ENCODE measurements at regions not wholly inside any gene's neighbourhood (a gene's known extent, or its start where the extent isn't known, plus 50 kb on each side); places are given as distances from the start of the nearest gene placed in this dataset.
"Not testable (repeated sequence)": the region's sequence is repeated elsewhere in the genome, so short reads cannot be mapped to it uniquely, and the experiment has no call there.

DNA sequence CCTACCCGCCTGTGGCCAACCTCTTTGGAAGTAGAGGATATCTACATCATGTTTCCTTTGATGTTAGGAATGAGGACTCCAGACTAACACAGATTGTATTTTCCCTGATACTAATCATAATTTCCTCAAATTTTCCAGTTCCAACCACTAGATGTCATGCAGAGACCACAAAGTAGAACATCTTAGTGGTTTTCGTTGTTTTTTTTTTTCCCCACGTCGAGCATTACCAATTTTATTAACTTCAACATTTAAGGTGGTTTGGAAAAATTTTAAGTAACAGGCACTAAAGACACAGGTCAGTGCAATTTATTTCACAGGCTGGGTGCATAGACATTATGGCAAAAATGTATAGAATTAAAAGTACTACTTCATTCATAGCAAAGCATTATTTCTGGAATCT, 280.1 kb downstream of the ANKRD30B start:
- TF ChIP-seq OVOL2 (CRISPR knock-in tag; IDR thresholded peaks at IDR 0.05; ENCODE audit: borderline replicate concordance); ELF4 (CRISPR knock-in tag; IDR thresholded peaks at IDR 0.05; ENCODE audit: low read depth); CREM (CRISPR knock-in tag; IDR thresholded peaks at IDR 0.05); NR2C2 (CRISPR knock-in tag; IDR thresholded peaks at IDR 0.05); ZNF121 (CRISPR knock-in tag; IDR thresholded peaks at IDR 0.05); FOXJ3 (CRISPR knock-in tag; IDR thresholded peaks at IDR 0.05; ENCODE audit: borderline replicate concordance); ZNF281 (CRISPR knock-in tag; IDR thresholded peaks at IDR 0.05); SMAD3 (CRISPR knock-in tag; IDR thresholded peaks at IDR 0.05; ENCODE audit: borderline replicate concordance); ETV6 (CRISPR knock-in tag; IDR thresholded peaks at IDR 0.05): not testable (repeated sequence)
- TF ChIP-seq, protein P1, sequence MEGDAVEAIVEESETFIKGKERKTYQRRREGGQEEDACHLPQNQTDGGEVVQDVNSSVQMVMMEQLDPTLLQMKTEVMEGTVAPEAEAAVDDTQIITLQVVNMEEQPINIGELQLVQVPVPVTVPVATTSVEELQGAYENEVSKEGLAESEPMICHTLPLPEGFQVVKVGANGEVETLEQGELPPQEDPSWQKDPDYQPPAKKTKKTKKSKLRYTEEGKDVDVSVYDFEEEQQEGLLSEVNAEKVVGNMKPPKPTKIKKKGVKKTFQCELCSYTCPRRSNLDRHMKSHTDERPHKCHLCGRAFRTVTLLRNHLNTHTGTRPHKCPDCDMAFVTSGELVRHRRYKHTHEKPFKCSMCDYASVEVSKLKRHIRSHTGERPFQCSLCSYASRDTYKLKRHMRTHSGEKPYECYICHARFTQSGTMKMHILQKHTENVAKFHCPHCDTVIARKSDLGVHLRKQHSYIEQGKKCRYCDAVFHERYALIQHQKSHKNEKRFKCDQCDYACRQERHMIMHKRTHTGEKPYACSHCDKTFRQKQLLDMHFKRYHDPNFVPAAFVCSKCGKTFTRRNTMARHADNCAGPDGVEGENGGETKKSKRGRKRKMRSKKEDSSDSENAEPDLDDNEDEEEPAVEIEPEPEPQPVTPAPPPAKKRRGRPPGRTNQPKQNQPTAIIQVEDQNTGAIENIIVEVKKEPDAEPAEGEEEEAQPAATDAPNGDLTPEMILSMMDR (IDR thresholded peaks at IDR 0.05), result not testable (repeated sequence)
- TF ChIP-seq, protein P2, sequence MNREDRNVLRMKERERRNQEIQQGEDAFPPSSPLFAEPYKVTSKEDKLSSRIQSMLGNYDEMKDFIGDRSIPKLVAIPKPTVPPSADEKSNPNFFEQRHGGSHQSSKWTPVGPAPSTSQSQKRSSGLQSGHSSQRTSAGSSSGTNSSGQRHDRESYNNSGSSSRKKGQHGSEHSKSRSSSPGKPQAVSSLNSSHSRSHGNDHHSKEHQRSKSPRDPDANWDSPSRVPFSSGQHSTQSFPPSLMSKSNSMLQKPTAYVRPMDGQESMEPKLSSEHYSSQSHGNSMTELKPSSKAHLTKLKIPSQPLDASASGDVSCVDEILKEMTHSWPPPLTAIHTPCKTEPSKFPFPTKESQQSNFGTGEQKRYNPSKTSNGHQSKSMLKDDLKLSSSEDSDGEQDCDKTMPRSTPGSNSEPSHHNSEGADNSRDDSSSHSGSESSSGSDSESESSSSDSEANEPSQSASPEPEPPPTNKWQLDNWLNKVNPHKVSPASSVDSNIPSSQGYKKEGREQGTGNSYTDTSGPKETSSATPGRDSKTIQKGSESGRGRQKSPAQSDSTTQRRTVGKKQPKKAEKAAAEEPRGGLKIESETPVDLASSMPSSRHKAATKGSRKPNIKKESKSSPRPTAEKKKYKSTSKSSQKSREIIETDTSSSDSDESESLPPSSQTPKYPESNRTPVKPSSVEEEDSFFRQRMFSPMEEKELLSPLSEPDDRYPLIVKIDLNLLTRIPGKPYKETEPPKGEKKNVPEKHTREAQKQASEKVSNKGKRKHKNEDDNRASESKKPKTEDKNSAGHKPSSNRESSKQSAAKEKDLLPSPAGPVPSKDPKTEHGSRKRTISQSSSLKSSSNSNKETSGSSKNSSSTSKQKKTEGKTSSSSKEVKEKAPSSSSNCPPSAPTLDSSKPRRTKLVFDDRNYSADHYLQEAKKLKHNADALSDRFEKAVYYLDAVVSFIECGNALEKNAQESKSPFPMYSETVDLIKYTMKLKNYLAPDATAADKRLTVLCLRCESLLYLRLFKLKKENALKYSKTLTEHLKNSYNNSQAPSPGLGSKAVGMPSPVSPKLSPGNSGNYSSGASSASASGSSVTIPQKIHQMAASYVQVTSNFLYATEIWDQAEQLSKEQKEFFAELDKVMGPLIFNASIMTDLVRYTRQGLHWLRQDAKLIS (CRISPR knock-in tag; IDR thresholded peaks at IDR 0.05; ENCODE audit: borderline replicate concordance), result not testable (repeated sequence)
- TF ChIP-seq, protein P3, sequence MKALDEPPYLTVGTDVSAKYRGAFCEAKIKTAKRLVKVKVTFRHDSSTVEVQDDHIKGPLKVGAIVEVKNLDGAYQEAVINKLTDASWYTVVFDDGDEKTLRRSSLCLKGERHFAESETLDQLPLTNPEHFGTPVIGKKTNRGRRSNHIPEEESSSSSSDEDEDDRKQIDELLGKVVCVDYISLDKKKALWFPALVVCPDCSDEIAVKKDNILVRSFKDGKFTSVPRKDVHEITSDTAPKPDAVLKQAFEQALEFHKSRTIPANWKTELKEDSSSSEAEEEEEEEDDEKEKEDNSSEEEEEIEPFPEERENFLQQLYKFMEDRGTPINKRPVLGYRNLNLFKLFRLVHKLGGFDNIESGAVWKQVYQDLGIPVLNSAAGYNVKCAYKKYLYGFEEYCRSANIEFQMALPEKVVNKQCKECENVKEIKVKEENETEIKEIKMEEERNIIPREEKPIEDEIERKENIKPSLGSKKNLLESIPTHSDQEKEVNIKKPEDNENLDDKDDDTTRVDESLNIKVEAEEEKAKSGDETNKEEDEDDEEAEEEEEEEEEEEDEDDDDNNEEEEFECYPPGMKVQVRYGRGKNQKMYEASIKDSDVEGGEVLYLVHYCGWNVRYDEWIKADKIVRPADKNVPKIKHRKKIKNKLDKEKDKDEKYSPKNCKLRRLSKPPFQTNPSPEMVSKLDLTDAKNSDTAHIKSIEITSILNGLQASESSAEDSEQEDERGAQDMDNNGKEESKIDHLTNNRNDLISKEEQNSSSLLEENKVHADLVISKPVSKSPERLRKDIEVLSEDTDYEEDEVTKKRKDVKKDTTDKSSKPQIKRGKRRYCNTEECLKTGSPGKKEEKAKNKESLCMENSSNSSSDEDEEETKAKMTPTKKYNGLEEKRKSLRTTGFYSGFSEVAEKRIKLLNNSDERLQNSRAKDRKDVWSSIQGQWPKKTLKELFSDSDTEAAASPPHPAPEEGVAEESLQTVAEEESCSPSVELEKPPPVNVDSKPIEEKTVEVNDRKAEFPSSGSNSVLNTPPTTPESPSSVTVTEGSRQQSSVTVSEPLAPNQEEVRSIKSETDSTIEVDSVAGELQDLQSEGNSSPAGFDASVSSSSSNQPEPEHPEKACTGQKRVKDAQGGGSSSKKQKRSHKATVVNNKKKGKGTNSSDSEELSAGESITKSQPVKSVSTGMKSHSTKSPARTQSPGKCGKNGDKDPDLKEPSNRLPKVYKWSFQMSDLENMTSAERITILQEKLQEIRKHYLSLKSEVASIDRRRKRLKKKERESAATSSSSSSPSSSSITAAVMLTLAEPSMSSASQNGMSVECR (CRISPR knock-in tag; IDR thresholded peaks at IDR 0.05; ENCODE audit: borderline replicate concordance), result not testable (repeated sequence)

All from WTC11 (cell line).